ENCODE measurements at regions not wholly inside any gene's neighbourhood (a gene's known extent, or its start where the extent isn't known, plus 50 kb on each side); places are given as distances from the start of the nearest gene placed in this dataset.

GRCh38 chr10:128400564-128400963 is 274.3 kb upstream of the MKI67 start:
- TF ChIP-seq CTCF (IDR thresholded peaks at IDR 0.05; ENCODE audit: low read length) (no peak), EZH2 (IDR thresholded peaks at IDR 0.05; ENCODE audit: borderline replicate concordance, low read length) (no peak)
